Activated naive CD8-positive, alpha-beta T cell treated with anti-CD3 and anti-CD28 coated beads, Interleukin-2, amount 50 U/mL, for 24 hours (primary cell): ENCODE measurements at regions not wholly inside any gene's neighbourhood (a gene's known extent, or its start where the extent isn't known, plus 50 kb on each side); places are given as distances from the start of the nearest gene placed in this dataset.

Experiments used
- ATAC-seq: fragments of 150-1000 bp; cut with Tn5 transposase; one replicate; pipeline ENCODE4 v1.10.0; 2021
- DNase-seq: peaks from one replicate; pipeline ENCODE4 v3.0.0; 2021
- H3K27ac Mint-ChIP-seq: one replicate; pipeline ENCODE4 v1.8.0; 2021; ENCODE audit warnings: mild to moderate bottlenecking, mixed read lengths
- H3K27me3 Mint-ChIP-seq: one replicate; pipeline ENCODE4 v1.8.0; 2021; ENCODE audit warnings: mixed read lengths
- H3K36me3 Mint-ChIP-seq: one replicate; pipeline ENCODE4 v1.8.0; 2021; ENCODE audit warnings: low read depth, mixed read lengths
- H3K4me1 Mint-ChIP-seq: one replicate; pipeline ENCODE4 v1.8.0; 2021; ENCODE audit warnings: mixed read lengths
- H3K4me3 Mint-ChIP-seq: one replicate; pipeline ENCODE4 v1.8.0; 2021; ENCODE audit warnings: mild to moderate bottlenecking, moderate library complexity, mixed read lengths
- H3K9me3 Mint-ChIP-seq: one replicate; pipeline ENCODE4 v1.8.0; 2021; ENCODE audit warnings: mixed read lengths

DNA sequence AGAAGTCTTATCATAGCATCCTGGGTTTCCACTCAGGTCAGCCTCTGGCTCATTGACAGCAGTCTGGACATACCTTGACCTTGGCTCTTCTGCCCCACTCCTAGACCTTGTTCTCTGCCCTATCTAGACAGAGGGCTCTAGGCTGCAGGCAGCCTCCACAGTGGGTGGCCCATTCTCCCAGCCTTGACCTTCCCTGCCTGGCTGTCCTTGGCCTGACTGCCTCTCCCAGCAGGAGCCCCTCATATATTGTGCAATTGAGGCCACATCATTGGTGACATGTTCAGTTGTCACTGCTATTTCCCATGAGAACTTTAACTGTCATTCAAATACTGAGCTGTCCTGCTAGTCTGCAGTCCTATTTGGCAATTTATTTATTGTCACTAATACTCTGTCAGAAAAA lies 503.4 kb downstream of the PLXNA4 start:
- Mint-ChIP-seq H3K4me3 (no peak overlapping the region), H3K36me3 (no peaks in the 10 kb centered on the region), H3K27me3 (peaks cover 5% of the 10 kb centered on the region), H3K9me3 (no peaks in the 10 kb centered on the region), H3K4me1 (no peaks in the 10 kb centered on the region), H3K27ac (no peak overlapping the region)
- DNase-seq (no peak), ATAC-seq (no peak)

DNA sequence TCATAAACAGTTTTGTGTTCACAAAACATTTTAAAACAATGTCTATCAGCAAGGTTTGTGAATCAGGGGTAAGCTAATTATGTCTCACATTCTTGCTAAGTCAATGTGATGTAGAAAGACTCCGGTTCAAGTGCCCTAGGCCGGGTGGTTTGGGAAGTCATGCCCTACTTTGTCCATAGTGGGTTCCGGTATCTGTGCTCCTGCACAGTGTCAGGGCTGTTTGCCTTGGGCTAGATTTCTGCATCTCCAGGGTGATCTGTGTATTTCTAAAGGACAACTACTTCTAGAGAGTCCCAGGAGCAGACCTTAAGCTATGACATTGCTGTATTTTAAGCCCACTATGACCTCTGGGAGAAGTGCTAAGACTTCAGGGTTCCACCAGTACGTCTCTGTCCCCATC lies 504.1 kb downstream of the PLXNA4 start:
- peaks cover 5% of the 10 kb centered on the region for H3K27me3 Mint-ChIP-seq
- H3K9me3 Mint-ChIP-seq = no peaks in the 10 kb centered on the region
- no peaks in the 10 kb centered on the region for H3K36me3 Mint-ChIP-seq
- DNase-seq (no peak), ATAC-seq (no peak)
- no peak overlapping the region for H3K4me3 Mint-ChIP-seq
- no peaks in the 10 kb centered on the region for H3K4me1 Mint-ChIP-seq
- H3K27ac Mint-ChIP-seq = no peak overlapping the region

- Mint-ChIP-seq H3K27me3 (no peaks in the 10 kb centered on the region), H3K27ac (no peak overlapping the region), H3K4me3 (no peak overlapping the region), H3K9me3 (no peaks in the 10 kb centered on the region), H3K4me1 (no peaks in the 10 kb centered on the region), H3K36me3 (no peaks in the 10 kb centered on the region)
- no peak for DNase-seq
- ATAC-seq = no peak
Measured at GRCh38 chr7:132069306-132069705, 507.0 kb downstream of the PLXNA4 start.

DNA sequence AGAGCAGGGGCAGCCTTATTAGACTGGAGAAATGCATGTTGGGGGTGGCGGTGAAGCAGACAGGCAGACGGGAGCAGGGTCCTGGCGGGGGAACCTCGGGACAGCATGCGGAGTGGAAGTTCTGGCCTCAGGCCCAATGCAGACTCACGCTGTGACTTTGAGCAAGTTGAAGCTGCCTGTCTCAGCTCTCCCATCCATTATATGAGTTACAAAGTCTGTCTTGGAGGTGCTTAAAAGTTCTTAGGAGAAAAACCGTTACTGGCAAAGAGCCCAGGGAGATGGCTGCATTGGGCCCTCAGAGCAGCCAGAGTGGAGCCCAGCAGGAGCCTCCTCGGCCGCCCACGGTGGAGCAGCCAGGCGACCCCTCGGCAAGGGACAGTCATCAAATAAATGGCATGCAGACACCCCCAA lies 509.5 kb downstream of the PLXNA4 start:
- Mint-ChIP-seq H3K9me3 (no peaks in the 10 kb centered on the region), H3K4me3 (no peak overlapping the region), H3K27me3 (peaks cover 5% of the 10 kb centered on the region), H3K36me3 (no peaks in the 10 kb centered on the region), H3K4me1 (no peaks in the 10 kb centered on the region), H3K27ac (no peak overlapping the region)
- ATAC-seq (no peak), DNase-seq (no peak)

DNA sequence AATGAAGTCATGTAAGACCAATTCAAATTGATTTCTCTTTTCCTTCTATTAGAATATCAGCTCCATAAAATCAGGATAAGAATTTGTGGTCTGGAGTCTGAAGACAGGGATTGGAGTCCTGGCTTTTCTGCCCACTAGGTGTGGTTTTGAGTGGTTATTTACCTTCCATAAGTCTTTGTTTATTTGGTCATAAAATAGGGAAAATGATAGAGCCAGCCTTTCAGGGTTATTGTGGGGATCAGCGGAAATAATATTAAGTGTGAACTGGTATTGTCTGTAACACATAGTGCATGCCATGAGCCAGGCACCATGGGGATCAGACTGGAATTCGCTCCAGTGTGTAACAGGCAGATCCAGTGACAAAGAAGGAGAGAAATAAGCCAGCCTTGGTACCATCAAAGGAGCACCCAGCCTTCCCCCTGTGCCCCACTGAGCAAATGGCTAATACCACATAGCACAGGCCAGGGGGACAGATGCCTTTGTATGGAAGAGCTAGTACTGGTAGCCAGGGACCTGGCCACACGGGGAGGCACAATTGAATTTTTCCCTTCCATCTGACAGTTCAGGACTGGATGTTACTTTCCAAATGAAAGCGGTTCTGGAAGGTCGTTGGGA lies 509.7 kb upstream of the PODXL start:
- H3K4me3 Mint-ChIP-seq = no peak overlapping the region
- DNase-seq = no peak
- H3K4me1 Mint-ChIP-seq = no peaks in the 10 kb centered on the region
- no peak for ATAC-seq
- peaks cover 5% of the 10 kb centered on the region for H3K27me3 Mint-ChIP-seq
- no peak overlapping the region for H3K27ac Mint-ChIP-seq
- H3K36me3 Mint-ChIP-seq = no peaks in the 10 kb centered on the region
- no peaks in the 10 kb centered on the region for H3K9me3 Mint-ChIP-seq

DNA sequence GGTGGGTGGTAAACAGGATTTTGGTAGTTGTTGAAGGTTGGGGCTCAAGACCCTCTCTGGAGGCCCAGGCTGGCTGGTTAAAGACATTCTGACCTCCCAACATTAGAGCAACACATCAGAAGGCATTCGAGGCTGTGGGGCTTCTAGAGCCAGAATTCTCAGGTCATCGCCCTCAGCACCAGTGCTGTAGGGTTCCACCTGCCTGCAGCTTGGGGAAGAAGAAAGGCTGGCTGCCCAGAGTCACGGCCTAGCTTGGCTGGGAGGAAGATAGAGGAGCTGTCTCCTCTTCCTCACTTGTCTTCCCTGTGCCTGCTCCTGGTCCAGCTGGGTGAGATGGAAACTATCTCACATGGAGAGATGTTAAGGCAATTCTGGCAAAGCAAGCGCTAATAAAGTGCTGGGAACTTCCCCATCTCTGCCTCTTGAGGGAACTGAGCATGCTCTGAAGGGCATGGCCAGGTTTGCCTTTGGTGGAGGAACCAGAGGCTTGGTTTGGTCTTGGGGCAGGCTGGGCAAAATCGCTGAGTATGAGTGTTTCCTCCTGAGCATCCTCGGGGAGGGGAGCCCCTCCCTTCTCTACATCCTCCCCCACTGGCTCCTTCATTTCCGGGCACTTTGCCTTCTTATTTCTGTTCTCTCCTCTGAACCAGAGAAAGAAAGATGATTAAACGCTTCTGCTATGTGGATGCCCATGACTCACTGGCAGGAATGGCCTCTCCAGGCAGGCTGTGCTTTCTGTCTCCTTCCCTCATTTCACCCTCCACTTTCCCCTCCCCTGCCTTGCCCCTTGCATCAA lies 509.0 kb upstream of the PODXL start:
- Mint-ChIP-seq H3K27me3 (peaks cover 5% of the 10 kb centered on the region), H3K36me3 (no peaks in the 10 kb centered on the region), H3K4me3 (no peak overlapping the region), H3K4me1 (no peaks in the 10 kb centered on the region), H3K9me3 (no peaks in the 10 kb centered on the region), H3K27ac (no peak overlapping the region)
- DNase-seq = no peak
- ATAC-seq = no peak

- ATAC-seq = no peak
- H3K36me3 Mint-ChIP-seq = no peaks in the 10 kb centered on the region
- no peaks in the 10 kb centered on the region for H3K9me3 Mint-ChIP-seq
- H3K27ac Mint-ChIP-seq = no peak overlapping the region
- H3K4me1 Mint-ChIP-seq = no peaks in the 10 kb centered on the region
- no peak for DNase-seq
- H3K27me3 Mint-ChIP-seq = peaks cover 5% of the 10 kb centered on the region
- no peak overlapping the region for H3K4me3 Mint-ChIP-seq
Measured at GRCh38 chr7:132063800-132064199, 507.4 kb upstream of the PODXL start.

DNA sequence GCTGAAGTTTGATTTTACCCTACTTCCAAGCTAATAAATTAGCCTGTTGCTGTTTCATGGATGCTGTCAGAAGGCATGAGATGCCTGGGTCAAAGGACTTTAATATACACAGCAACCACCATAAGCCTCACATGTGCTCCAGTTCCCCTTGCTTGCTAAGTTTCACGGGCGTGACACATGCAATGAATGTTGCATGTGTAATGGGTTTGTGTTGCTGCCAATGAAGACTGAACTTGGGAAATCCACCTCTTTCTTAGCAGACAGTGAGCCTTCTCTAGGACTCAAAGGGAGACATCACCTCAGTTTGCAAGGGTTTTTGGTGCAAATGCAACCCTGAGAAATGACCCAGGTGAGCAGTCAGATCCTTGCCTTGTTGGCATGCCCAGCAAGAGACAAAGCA lies 505.5 kb upstream of the PODXL start:
- H3K4me3 Mint-ChIP-seq = no peak overlapping the region
- H3K27ac Mint-ChIP-seq = no peak overlapping the region
- H3K36me3 Mint-ChIP-seq = no peaks in the 10 kb centered on the region
- H3K9me3 Mint-ChIP-seq = peaks cover 5% of the 10 kb centered on the region
- H3K4me1 Mint-ChIP-seq = no peaks in the 10 kb centered on the region
- H3K27me3 Mint-ChIP-seq = peaks cover 5% of the 10 kb centered on the region
- ATAC-seq = no peak
- no peak for DNase-seq

DNA sequence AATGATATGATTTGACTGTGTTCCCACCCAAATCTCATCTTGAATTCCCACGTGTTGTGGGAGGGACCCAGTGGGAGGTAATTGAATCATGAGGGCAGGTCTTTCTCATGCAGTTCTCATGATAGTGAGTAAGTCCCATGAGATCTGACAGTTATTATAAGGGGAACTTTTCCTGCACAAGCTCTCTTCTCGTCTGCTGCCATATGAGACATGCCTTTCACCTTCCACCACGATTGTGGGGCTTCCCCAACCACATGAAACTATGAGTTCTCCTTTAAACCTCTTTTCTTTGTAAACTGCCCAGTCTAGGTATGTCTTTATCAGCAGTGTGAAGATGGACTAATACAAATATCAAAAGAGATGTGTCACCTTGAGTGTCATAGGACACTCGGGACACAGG lies 502.7 kb upstream of the PODXL start:
- Mint-ChIP-seq H3K4me1 (no peaks in the 10 kb centered on the region), H3K36me3 (peaks cover 1% of the 10 kb centered on the region), H3K27me3 (peaks cover 7% of the 10 kb centered on the region), H3K4me3 (no peak overlapping the region), H3K9me3 (peaks cover 5% of the 10 kb centered on the region), H3K27ac (no peak overlapping the region)
- DNase-seq (no peak), ATAC-seq (peak; percentile 40)

- no peak overlapping the region for H3K4me3 Mint-ChIP-seq
- H3K36me3 Mint-ChIP-seq = peaks cover 1% of the 10 kb centered on the region
- peaks cover 5% of the 10 kb centered on the region for H3K9me3 Mint-ChIP-seq
- H3K4me1 Mint-ChIP-seq = no peaks in the 10 kb centered on the region
- no peak for DNase-seq
- H3K27me3 Mint-ChIP-seq = peaks cover 7% of the 10 kb centered on the region
- no peak overlapping the region for H3K27ac Mint-ChIP-seq
- no peak for ATAC-seq
Measured at GRCh38 chr7:132055336-132056120, 499.1 kb upstream of the PODXL start.

DNA sequence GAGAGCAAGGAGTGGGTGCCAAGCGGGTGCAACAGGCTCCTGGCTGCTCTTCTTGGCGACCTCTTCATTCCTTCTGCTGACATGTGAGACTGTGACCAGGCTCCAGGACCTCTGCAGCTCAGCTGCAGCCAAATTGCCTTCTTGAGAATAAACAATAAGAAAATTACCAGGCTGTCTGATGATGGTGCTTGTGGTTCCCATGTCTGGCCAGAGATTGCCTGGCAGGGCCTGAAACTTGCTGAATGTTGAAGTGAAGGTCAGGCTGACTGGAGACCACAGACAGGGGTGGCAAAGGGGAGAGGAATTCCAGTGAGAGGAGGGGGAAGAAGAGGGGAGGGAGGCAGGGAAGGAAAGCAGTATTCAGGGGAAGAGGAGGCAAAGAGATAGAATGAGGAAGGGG lies 497.4 kb upstream of the PODXL start:
- H3K4me1 Mint-ChIP-seq = no peaks in the 10 kb centered on the region

GRCh38 chr7:132051311-132051710 lies 494.9 kb upstream of the PODXL start:
- Mint-ChIP-seq H3K4me1 (no peaks in the 10 kb centered on the region), H3K27me3 (peaks cover 15% of the 10 kb centered on the region), H3K9me3 (no peaks in the 10 kb centered on the region), H3K4me3 (no peak overlapping the region), H3K27ac (no peak overlapping the region), H3K36me3 (no peaks in the 10 kb centered on the region)
- DNase-seq (no peak), ATAC-seq (no peak)

More for the DNA sequence above, 497.4 kb upstream of the PODXL start:
- peaks cover 1% of the 10 kb centered on the region for H3K36me3 Mint-ChIP-seq
- no peak overlapping the region for H3K27ac Mint-ChIP-seq
- H3K9me3 Mint-ChIP-seq = peaks cover 5% of the 10 kb centered on the region
- peaks cover 16% of the 10 kb centered on the region for H3K27me3 Mint-ChIP-seq
- no peak for ATAC-seq
- H3K4me3 Mint-ChIP-seq = no peak overlapping the region
- DNase-seq = no peak

GRCh38 chr7:132049462-132050304 lies 493.3 kb upstream of the PODXL start:
- Mint-ChIP-seq H3K27ac (no peak overlapping the region), H3K9me3 (no peaks in the 10 kb centered on the region), H3K27me3 (peaks cover 15% of the 10 kb centered on the region), H3K4me1 (no peaks in the 10 kb centered on the region), H3K36me3 (no peaks in the 10 kb centered on the region), H3K4me3 (no peak overlapping the region)
- peak; percentile 37 for DNase-seq
- no peak for ATAC-seq

GRCh38 chr7:132045481-132045980 lies 489.1 kb upstream of the PODXL start:
- no peak for DNase-seq
- H3K36me3 Mint-ChIP-seq = no peaks in the 10 kb centered on the region
- no peak for ATAC-seq
- H3K27ac Mint-ChIP-seq = no peak overlapping the region
- no peaks in the 10 kb centered on the region for H3K4me1 Mint-ChIP-seq
- peaks cover 12% of the 10 kb centered on the region for H3K27me3 Mint-ChIP-seq
- H3K4me3 Mint-ChIP-seq = no peak overlapping the region
- no peaks in the 10 kb centered on the region for H3K9me3 Mint-ChIP-seq
